Type B pancreatic cell (in vitro differentiated cells): ENCODE measurements at regions not wholly inside any gene's neighbourhood (a gene's known extent, or its start where the extent isn't known, plus 50 kb on each side); places are given as distances from the start of the nearest gene placed in this dataset.

Source experiments
- DNase-seq: peaks from one replicate; pipeline ENCODE4 v3.0.0; 2021; ENCODE audit warnings: mixed read lengths; ENCODE audit not compliant: unreplicated experiment; ENCODE audit errors: extremely low spot score
- H3K27ac Mint-ChIP-seq: 2 replicates; pipeline ENCODE4 v1.8.0; 2021; ENCODE audit warnings: mild to moderate bottlenecking, mixed read lengths
- H3K27me3 Mint-ChIP-seq: 2 replicates; pipeline ENCODE4 v1.8.0; 2021; ENCODE audit warnings: mixed read lengths
- H3K36me3 Mint-ChIP-seq: 2 replicates; pipeline ENCODE4 v1.8.0; 2021; ENCODE audit warnings: mixed read lengths
- H3K4me1 Mint-ChIP-seq: one replicate; pipeline ENCODE4 v1.8.0; 2021; ENCODE audit warnings: mixed read lengths; ENCODE audit not compliant: unreplicated experiment
- H3K4me3 Mint-ChIP-seq: 2 replicates; pipeline ENCODE4 v1.8.0; 2021; ENCODE audit warnings: mild to moderate bottlenecking, mixed read lengths
- H3K9me3 Mint-ChIP-seq: 2 replicates; pipeline ENCODE4 v1.8.0; 2021; ENCODE audit warnings: mixed read lengths
- TF ChIP-seq, protein P1 (sequence below): fragments of 200-600 bp; sonication (generic); conservative IDR thresholded peaks from 2 replicates; pipeline ENCODE4 v1.5.0; 2021; ENCODE audit warnings: antibody characterized with exemption, mild to moderate bottlenecking

DNA sequence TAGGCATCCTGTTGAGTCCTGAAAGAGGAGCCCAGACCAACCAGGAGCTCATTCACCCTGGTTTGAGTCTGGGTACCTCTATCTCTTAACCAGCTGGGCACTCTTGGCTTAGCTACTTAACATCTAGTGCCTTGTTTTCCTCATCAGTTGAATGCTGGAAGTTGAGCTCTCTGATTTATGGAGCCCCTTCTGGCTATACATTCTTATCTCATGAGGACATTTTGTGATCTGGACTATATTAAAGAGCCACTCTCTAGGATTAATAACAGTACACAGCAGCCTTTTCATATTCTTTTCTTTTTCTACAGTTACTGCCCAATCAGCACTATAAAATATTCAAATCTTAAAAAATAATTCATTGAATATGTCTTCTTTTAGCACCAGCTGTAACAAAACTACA lies 296.9 kb upstream of the RUNX1 start:
- Mint-ChIP-seq H3K27ac (no peak overlapping the region), H3K9me3 (no peaks in the 10 kb centered on the region), H3K4me3 (no peak overlapping the region), H3K4me1 (peaks cover 4% of the 10 kb centered on the region), H3K27me3 (peaks cover 11% of the 10 kb centered on the region), H3K36me3 (no peaks in the 10 kb centered on the region)
- DNase-seq, result no peak
- TF ChIP-seq, protein P1, sequence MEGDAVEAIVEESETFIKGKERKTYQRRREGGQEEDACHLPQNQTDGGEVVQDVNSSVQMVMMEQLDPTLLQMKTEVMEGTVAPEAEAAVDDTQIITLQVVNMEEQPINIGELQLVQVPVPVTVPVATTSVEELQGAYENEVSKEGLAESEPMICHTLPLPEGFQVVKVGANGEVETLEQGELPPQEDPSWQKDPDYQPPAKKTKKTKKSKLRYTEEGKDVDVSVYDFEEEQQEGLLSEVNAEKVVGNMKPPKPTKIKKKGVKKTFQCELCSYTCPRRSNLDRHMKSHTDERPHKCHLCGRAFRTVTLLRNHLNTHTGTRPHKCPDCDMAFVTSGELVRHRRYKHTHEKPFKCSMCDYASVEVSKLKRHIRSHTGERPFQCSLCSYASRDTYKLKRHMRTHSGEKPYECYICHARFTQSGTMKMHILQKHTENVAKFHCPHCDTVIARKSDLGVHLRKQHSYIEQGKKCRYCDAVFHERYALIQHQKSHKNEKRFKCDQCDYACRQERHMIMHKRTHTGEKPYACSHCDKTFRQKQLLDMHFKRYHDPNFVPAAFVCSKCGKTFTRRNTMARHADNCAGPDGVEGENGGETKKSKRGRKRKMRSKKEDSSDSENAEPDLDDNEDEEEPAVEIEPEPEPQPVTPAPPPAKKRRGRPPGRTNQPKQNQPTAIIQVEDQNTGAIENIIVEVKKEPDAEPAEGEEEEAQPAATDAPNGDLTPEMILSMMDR, result no peak

DNA sequence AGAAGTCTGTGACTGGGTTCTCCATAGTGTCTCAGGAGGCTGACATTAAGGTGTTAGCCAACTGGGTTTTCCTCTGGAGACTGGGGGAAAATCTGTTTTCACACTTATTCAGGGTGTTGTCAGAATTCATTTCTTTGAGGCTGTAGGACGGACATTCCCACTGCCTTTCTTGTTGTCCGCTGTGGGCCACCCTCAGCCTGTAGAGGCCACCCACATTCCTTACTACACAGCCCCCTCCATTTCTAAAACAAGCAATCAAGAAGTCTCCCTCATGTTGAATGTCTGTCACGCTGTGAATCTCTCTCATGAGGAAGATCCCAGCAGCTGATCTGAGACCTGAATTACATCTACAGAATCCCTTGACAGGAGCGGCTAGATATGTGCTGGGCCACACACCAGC lies 295.5 kb upstream of the RUNX1 start:
- H3K27ac Mint-ChIP-seq, result no peak overlapping the region
- DNase-seq, result no peak
- no peak overlapping the region for H3K4me3 Mint-ChIP-seq
- TF ChIP-seq, protein P1, result no peak
- no peaks in the 10 kb centered on the region for H3K9me3 Mint-ChIP-seq
- H3K4me1 Mint-ChIP-seq, result no peaks in the 10 kb centered on the region
- H3K27me3 Mint-ChIP-seq, result peaks cover 11% of the 10 kb centered on the region
- no peaks in the 10 kb centered on the region for H3K36me3 Mint-ChIP-seq

DNA sequence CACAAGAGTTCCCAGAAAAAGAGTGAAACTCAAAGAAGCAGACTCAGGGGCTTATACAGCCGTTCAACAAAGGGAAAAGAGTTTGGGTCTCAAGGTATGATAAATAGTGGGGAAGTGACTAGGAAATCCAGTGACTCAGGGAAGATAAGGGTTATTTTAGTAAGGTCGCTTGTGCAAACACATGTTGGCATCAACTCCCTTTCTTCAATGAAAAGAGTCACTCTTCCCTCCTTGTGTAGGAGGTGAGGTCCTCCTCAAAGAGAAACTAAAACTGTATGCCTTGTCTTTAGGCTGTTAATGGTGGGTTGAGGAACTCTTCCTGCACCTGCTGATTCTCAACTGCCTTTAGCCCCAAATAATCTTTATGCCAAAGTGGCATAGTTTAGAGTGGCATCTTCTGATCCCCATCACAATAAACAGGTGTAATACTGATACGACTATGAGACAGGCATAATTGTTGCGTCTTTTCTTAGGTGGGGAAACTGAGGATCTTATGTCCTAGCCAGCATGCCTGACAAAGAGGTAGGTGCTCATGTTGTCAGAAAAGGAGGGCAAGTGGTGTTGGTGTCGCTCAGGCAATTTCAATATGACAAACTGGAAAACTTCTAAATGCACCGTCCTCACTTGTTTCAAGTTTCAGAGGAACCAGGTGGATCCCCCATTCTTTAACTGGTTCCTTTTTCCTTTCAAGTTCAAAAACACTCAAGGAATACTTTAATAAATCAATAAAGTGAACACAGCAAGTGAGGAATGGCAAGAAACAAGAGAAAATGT lies 294.1 kb upstream of the RUNX1 start:
- no peak for DNase-seq
- H3K4me3 Mint-ChIP-seq, result no peak overlapping the region
- no peaks in the 10 kb centered on the region for H3K36me3 Mint-ChIP-seq
- no peaks in the 10 kb centered on the region for H3K4me1 Mint-ChIP-seq
- no peaks in the 10 kb centered on the region for H3K9me3 Mint-ChIP-seq
- H3K27me3 Mint-ChIP-seq, result peaks cover 11% of the 10 kb centered on the region
- TF ChIP-seq, protein P1, result no peak
- H3K27ac Mint-ChIP-seq, result no peak overlapping the region

DNA sequence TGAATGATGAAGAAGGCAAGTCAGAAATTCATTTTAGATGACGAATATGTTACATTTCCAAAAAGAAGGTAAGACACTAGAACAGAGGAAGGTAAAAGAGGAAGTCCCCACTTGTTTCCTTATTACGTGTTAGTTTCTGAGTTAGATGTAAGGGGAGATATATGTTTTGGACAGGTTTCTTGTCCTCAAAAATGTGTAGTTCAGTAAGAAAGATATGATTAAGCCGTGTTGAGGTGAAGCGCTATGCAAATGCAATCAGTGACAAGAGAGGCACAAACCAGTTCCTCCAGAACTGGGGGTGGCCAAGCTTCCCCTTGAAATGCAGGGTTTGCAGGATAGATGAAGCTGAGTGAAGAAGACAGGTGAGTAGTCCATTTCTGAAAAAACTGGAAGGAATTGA lies 293.3 kb upstream of the RUNX1 start:
- no peak for DNase-seq
- TF ChIP-seq, protein P1, result no peak
- H3K36me3 Mint-ChIP-seq, result no peaks in the 10 kb centered on the region
- peaks cover 4% of the 10 kb centered on the region for H3K9me3 Mint-ChIP-seq
- H3K27me3 Mint-ChIP-seq, result peaks cover 10% of the 10 kb centered on the region
- no peak overlapping the region for H3K27ac Mint-ChIP-seq
- no peak overlapping the region for H3K4me3 Mint-ChIP-seq
- no peaks in the 10 kb centered on the region for H3K4me1 Mint-ChIP-seq

DNA sequence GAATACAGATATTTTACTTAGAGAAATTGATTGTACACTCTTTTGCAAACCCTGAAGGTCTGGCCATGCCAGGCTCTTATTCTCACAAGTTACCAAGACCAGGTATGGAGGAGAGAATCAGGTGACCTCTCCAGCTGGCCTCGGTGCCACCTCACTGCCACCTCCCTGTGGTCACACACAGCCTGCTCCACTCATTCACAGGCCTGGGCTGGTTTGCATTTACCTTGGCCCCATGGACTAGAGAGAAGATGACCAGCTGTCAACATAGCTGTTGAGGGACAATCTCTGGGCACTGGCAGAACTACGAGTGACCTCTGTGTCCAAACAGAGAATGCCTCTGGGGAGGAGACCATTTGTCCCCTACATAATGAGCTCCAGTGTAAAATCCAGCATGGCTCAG lies 291.2 kb upstream of the RUNX1 start:
- DNase-seq, result no peak
- Mint-ChIP-seq H3K4me3 (no peak overlapping the region), H3K27ac (no peak overlapping the region), H3K36me3 (no peaks in the 10 kb centered on the region), H3K4me1 (no peaks in the 10 kb centered on the region), H3K9me3 (peaks cover 4% of the 10 kb centered on the region), H3K27me3 (peaks cover 3% of the 10 kb centered on the region)
- TF ChIP-seq, protein P1, result no peak
